ENCODE measurements at regions not wholly inside any gene's neighbourhood (a gene's known extent, or its start where the extent isn't known, plus 50 kb on each side); places are given as distances from the start of the nearest gene placed in this dataset.
"Not testable (repeated sequence)": the region's sequence is repeated elsewhere in the genome, so short reads cannot be mapped to it uniquely, and the experiment has no call there.

GRCh38 chr19:28363254-28363653 is 849.7 kb downstream of the UQCRFS1 start:
- no peak for DNase-seq (ENCODE audit: low read depth)

DNA sequence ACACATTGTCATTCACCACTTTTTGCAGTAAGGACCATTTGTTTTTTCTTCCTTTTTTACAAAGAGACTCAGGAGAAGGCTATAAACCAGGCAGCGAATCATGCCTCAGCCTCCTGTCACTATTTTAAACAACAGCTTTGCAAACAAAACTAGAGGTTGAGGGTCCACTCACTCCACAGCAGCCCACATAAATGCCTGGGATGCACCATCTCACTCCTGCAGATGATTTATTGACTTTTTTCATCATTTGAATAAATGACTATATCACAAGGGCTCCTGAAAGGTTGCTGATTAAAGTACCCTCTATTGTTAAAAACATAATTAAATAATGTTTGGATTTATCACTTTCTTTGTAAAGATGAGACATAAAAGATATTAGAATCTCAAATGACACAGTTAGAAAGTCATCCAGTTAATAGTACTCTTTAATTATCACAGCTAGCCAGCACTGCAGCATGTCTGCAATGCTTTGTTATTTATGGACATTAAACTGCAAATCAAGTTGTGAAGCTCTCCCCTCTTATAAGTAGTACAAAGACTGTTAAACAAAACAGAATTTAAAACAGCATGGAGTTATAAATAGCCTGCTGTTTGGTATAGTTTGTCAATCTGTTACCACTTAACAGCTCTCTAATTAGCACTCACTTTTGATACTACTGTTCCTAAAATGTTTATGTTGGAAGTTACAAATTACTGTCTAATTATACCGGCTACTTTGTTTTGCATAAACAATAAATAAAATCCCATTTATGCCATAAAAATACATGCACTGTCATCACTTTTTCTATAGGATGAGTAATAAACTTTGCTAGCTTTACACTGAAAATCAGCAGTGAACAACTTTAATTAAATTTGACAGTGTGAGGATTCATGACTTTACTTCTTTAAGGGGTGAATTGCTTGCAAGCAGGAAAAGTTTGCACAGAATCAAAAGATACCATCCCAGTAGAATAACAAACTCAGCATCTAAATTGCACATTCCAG is 853.2 kb downstream of the UQCRFS1 start:
- DNase-seq (ENCODE audit: low read depth) = no peak

DNA sequence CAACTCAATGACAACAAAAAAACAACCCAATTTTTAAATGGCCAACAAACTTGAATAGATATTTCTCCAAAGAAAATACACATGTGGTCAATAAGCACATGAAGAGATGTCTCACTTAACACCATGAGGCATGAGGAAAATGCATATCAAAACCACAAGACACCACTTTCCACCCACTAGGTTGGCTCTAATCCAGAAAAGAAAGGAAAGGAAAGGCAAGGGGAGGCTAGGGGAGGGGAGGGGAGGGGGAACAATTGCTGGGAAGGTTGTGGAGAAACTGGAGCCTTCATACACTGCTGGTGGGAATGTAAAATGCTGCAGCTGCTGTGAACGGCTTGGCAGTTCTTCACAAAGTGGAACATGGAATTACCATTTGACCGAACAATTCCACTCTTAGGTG is 854.3 kb downstream of the UQCRFS1 start:
- no peak for DNase-seq (ENCODE audit: low read depth)

GRCh38 chr19:28351761-28352160 is 861.2 kb downstream of the UQCRFS1 start:
- no peak for DNase-seq (ENCODE audit: low read depth)

DNA sequence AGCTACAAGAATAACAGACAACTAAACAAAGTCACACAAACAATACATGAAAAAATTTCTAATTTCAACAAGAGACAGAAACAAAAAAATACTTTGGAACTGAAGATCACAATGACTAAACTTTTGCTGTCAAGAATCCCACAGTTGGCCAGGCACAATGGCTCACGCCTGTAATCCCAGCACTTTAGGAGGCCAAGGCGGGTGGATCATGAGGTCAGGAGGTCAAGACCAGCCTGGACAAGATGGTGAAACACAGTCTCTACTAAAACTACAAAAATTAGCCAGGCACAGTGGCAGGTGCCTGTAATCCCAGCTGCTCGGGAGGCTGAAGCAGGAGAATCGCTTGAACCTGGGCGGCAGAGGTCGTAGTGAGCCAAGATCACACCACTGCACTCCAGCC is 861.6 kb downstream of the UQCRFS1 start:
- not testable (repeated sequence) for DNase-seq (ENCODE audit: low read depth)

DNA sequence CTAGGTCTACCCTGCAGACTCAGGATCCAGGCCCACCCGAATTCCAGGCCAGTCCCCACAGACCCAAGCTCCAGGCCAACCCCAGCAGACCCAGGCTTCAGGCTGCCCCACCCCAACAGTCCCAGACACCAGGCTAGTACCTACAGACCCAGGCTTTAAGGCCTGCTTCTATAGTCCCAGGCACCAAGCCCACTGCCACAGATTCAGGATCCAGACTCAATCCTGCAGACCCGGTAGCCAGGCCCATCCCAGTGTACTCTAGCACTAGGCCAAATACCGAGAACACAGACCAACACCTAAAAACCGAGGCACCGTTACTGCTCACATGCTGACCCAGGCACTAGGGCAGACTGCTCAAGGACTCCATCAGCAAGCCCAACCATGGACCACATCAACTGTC is 862.3 kb downstream of the UQCRFS1 start:
- no peak for DNase-seq (ENCODE audit: low read depth)

DNA sequence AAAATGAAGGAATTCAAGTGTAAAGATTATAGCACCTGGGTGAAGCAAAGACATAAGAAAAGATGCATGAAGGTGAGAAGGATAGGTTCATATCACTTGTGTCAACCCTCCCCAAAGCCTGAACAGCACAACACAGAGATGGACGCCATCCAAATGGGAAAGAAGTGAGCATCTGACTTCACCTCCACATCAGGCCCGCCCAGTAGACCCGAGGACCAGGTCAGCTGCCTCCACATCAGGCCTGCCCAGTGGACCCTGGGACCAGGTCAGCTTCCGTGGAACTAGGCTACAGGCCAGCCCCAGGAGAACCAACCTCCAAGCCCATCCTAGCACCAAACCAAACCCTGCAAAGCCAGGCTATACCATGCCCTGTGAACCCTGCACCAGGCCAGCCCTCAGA is 862.9 kb downstream of the UQCRFS1 start:
- no peak for DNase-seq (ENCODE audit: low read depth)

DNA sequence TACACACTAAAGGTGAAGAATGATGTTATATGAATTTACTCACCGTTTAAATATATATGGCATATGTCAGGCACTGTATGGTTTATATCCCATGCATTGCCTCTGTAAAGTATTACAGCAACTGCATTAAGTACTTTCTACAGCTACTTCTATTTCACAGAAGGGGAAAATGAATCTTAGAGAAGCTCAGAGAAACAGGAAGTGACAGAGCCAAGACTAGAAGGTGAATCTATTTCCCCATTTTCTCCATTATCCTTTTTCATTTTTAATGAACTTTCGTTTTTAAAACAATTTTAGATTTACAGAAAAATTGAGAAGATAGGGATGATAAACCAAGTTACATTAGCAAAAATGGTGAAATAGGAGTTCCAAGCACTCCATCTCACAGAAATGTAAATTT is 863.3 kb downstream of the UQCRFS1 start:
- DNase-seq (ENCODE audit: low read depth) = no peak

GRCh38 chr19:28345811-28346210 is 867.1 kb downstream of the UQCRFS1 start:
- no peak for DNase-seq (ENCODE audit: low read depth)

DNA sequence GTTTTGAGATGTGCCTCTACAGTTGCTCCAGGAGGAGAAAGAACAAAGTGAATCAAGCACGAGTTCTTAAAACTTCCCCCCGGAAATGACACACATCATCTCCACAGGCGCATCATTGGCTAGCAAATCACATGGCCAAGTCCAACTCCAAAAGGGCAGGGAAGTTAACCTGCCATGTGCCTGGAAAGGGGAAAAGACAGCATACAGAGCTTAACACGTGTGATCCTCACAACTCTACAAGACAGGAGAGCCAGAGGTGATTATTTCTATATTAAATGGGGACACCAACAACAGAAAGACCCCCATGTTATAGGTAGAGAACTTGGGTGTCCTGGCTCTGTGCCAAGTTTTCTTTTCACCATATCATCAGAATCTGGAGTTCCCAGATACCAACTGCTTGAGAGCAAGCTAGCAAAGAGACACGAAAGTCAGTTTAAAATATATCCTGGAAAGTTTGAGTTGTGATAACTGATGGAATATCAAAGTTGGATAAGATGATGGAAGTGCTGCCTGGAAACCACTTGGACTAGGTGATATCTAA is 871.1 kb downstream of the UQCRFS1 start:
- no peak for DNase-seq (ENCODE audit: low read depth)

GRCh38 chr19:28334419-28334818 is 878.5 kb downstream of the UQCRFS1 start:
- DNase-seq (ENCODE audit: low read depth) = no peak

DNA sequence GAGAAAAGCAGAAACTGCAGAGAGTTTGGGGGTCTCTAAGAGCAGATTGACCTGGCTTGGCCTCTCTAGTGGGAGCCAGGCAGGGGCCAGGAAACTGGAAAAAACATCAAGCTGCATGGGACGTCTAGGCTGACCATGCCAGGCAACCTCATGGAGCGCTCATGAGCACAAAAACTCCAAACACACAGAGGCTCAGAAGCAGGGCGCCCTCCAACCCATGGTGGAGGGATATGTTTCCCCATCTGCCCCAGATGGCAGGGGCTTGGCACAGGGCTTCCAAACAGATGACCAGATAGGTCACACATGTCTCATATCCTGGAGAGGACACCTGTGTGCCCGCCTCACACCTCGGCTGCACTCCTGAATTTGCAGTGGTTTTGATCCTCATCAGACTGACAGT is 879.0 kb downstream of the UQCRFS1 start:
- DNase-seq (ENCODE audit: low read depth) = no peak

GRCh38 chr19:28332886-28333285 is 880.1 kb downstream of the UQCRFS1 start:
- DNase-seq (ENCODE audit: low read depth) = no peak

DNA sequence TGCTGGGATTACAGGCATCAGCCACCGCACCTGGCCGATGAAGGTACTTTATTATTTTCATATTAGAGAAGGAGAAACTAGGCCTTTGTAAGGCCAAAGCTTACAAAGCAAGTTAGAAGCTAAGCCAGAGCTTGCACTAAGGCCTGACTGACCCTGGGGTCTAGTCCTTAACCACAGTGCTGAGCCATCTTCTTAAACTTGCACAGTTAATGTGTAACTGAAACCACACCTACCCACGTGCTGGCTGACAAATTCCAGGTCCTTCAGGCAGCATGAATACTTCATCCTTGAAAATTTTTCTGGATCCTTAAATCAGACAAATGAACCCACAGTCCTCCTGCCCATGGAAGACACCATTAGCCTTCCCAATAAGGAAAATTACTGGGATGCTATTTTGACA is 880.6 kb downstream of the UQCRFS1 start:
- no peak for DNase-seq (ENCODE audit: low read depth)

DNA sequence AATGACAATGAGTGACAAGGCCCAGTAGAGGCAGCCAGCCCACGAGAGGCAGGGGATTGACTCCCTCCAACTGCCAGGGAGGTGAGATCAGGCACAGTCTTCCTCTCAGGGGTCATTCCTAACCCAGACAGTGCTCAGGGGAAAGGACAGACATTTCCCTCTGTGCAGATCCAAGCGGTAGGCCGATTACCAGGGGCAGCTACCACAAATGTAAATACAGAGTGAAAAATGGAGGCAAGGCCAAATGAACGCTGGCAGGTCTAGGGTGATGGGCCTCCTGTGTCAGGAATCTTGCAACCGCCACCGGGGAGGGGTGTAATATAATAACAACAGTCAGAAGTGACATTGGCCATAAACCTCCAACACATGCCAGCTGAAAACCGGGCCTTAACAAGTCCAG is 881.4 kb downstream of the UQCRFS1 start:
- DNase-seq (ENCODE audit: low read depth) = no peak

DNA sequence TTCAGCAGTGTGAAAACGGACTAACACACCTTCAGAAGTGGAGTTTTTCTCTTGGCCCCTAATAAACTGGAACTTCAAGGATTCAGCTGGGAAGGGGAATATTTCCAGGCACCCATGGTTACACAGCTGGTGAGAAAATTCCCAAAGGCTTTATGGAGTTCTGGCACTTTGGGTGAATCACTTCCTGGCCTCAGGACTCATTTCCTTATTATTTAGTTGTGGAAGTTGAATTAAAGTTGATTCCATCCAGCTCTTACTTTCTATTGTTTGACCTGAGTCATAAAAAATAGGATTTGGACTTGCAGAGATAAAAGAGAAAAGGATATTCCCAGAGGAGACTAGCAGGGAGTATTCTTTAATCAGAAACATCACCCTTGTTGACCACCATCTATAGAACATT is 882.1 kb downstream of the UQCRFS1 start:
- DNase-seq (ENCODE audit: low read depth) = no peak

- DNase-seq (ENCODE audit: low read depth) = no peak
Measured at GRCh38 chr19:28329429-28329828, 883.5 kb downstream of the UQCRFS1 start.

DNA sequence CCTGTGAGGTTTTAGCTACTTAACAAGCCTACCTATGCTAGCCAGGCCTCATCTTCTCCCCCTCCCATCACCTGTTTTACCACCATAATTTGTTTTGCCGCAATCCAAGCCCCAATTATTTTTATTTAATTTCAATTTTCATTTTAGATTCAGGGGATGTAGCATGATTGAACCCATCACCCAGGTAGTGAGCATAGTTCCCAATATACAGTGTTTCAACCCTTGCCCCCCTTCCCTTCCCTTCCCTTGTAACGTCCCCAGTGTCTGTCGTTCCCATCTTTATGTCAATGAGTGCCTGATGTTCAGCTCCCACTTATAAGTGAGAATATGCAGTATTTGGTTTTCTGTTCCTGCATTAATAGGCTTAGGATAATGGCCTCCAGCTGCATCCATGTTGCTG is 885.0 kb downstream of the UQCRFS1 start:
- DNase-seq (ENCODE audit: low read depth) = no peak

- DNase-seq (ENCODE audit: low read depth) = no peak
Measured at GRCh38 chr19:28326746-28327145, 886.2 kb downstream of the UQCRFS1 start.

DNA sequence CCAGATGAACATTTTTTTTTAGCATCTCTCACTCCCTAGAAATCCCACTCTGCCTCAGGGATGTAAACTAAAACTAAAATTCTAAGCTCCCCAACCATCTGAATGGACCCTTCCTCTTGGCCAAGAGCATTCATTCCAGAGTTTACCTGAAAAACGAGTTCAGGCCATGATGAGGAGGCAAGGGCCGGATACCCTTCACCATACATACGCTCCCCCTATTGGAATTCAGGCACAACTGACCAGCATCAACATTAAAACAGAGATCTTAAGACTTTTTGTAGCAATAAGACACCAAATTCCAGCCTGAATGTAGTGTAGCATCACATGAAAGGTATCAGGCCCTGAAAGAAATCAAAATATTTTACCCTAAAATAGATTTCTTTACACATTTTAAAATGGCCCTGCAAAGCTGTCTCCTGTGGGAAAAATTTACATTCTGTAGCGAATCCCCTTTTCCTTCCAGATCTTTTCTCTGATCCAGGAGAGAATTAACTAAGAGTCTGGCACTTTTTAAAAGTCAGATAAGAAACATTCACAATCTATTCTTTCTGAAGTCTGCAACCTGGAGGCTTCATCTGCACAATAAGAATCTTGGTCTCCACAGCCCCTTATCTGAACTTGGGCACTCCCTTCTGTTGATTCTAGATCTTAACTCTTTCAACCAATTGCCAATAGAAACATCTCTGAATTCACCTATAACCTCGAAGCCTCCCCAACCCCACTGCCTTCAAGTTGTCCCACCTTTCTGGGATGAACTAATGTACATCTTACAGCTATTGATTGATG is 888.5 kb downstream of the UQCRFS1 start:
- DNase-seq (ENCODE audit: low read depth) = no peak

DNA sequence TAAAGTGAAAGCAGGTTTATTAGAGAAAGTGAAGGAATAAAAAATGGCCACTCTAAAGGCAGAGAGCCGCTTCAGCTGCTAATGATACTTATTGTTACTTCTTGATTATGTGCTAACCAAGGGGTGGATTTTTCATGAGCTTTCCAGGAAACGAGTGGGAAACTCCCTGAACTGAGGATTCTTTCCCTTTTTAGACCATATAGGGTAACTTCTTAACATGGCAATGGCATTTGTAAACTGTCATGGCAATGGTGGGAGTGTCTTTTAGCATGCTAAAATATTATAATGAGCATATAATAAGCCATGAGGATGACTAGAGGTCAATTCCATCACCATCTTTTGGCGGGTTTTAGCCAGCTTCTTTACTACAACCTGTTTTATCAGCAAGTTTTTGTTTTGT is 890.0 kb downstream of the UQCRFS1 start:
- no peak for DNase-seq (ENCODE audit: low read depth)

DNA sequence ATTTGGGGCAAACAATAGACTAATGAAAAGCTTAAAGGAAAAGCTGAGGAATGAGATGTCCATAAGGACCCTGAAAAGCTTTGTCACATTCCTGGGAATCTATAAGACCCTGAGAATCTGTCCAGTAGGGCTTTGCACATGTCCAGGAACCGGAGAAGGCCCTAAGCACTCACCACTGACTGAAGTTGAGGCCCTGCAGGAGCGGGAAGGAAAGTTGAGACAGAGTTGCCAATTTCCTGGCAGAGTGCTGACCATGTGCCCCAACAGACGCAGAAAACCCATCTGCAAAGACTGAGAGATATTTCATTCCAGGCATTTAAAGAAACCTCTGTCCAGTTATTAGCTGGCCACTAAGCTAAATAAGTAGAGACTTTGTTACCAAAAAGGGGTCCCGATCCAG is 890.5 kb downstream of the UQCRFS1 start:
- DNase-seq (ENCODE audit: low read depth) = no peak

DNA sequence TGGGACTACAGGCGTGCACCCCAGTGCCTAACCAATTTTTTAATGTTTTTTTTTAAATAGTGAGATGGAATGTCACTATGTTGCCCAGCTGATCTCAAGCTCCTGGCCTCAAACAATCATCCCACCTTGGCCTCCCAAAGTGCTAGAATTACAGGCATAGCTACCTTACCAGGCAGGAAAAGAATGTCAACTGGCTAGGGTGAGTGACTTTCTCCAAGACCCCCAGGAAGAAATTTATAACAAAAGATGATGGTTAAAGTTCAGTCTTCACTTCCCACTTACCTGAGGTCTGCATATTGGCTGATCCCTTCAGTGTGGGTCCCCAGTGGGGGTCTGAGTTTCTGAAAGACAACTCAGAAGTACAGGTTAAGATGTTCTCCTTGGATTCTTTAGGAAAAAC is 893.0 kb downstream of the UQCRFS1 start:
- no peak for DNase-seq (ENCODE audit: low read depth)
